ENCODE measurements at regions not wholly inside any gene's neighbourhood (a gene's known extent, or its start where the extent isn't known, plus 50 kb on each side); places are given as distances from the start of the nearest gene placed in this dataset.

DNA sequence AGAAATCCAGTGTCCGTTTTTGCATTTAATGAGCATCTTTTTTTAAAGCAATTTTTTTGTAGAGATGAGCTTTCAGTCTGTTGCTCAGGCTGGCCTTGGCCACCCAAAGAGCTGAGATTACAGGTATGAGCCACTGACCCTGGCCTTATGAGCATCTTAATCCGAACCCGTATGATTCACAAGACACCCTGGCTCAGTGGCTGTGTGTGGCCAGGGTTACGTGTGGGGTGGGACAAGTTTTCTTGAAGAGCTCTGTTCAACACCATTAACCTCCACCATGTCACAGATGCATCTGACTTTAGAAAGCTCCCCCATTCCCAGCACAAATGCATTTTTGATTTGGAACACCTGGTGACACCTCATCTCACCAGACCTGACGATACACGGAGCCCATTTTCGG, 166.5 kb upstream of the PITRM1 start:
- TF ChIP-seq CTCF (IDR thresholded peaks at IDR 0.05) (no peak), EP300 (IDR thresholded peaks at IDR 0.05; ENCODE audit: borderline replicate concordance in 1 of 2, low read depth in 1 of 2, low read length in 1 of 2) (no peak), RAD21 (IDR thresholded peaks at IDR 0.05; ENCODE audit: low read length) (no peak), FOXM1 (IDR thresholded peaks at IDR 0.05; ENCODE audit: low read depth) (no peak), TAF1 (IDR thresholded peaks at IDR 0.05; ENCODE audit: borderline replicate concordance, low read depth, low read length) (no peak), MEF2A (IDR thresholded peaks at IDR 0.05; ENCODE audit: borderline replicate concordance, low read depth) (no peak), MXI1 (IDR thresholded peaks at IDR 0.05; ENCODE audit: low read depth, low read length) (no peak), GABPA (IDR thresholded peaks at IDR 0.05; ENCODE audit: low read depth) (no peak), NRF1 (IDR thresholded peaks at IDR 0.05; ENCODE audit: low read depth, low read length) (no peak)
- TF ChIP-seq, protein P1, sequence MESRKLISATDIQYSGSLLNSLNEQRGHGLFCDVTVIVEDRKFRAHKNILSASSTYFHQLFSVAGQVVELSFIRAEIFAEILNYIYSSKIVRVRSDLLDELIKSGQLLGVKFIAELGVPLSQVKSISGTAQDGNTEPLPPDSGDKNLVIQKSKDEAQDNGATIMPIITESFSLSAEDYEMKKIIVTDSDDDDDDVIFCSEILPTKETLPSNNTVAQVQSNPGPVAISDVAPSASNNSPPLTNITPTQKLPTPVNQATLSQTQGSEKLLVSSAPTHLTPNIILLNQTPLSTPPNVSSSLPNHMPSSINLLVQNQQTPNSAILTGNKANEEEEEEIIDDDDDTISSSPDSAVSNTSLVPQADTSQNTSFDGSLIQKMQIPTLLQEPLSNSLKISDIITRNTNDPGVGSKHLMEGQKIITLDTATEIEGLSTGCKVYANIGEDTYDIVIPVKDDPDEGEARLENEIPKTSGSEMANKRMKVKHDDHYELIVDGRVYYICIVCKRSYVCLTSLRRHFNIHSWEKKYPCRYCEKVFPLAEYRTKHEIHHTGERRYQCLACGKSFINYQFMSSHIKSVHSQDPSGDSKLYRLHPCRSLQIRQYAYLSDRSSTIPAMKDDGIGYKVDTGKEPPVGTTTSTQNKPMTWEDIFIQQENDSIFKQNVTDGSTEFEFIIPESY (IDR thresholded peaks at IDR 0.05; ENCODE audit: borderline replicate concordance, low read depth): no peak
- TF ChIP-seq, protein P2, sequence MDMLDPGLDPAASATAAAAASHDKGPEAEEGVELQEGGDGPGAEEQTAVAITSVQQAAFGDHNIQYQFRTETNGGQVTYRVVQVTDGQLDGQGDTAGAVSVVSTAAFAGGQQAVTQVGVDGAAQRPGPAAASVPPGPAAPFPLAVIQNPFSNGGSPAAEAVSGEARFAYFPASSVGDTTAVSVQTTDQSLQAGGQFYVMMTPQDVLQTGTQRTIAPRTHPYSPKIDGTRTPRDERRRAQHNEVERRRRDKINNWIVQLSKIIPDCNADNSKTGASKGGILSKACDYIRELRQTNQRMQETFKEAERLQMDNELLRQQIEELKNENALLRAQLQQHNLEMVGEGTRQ (IDR thresholded peaks at IDR 0.05; ENCODE audit: borderline replicate concordance, low read depth, low read length): no peak
- TF ChIP-seq, protein P3, sequence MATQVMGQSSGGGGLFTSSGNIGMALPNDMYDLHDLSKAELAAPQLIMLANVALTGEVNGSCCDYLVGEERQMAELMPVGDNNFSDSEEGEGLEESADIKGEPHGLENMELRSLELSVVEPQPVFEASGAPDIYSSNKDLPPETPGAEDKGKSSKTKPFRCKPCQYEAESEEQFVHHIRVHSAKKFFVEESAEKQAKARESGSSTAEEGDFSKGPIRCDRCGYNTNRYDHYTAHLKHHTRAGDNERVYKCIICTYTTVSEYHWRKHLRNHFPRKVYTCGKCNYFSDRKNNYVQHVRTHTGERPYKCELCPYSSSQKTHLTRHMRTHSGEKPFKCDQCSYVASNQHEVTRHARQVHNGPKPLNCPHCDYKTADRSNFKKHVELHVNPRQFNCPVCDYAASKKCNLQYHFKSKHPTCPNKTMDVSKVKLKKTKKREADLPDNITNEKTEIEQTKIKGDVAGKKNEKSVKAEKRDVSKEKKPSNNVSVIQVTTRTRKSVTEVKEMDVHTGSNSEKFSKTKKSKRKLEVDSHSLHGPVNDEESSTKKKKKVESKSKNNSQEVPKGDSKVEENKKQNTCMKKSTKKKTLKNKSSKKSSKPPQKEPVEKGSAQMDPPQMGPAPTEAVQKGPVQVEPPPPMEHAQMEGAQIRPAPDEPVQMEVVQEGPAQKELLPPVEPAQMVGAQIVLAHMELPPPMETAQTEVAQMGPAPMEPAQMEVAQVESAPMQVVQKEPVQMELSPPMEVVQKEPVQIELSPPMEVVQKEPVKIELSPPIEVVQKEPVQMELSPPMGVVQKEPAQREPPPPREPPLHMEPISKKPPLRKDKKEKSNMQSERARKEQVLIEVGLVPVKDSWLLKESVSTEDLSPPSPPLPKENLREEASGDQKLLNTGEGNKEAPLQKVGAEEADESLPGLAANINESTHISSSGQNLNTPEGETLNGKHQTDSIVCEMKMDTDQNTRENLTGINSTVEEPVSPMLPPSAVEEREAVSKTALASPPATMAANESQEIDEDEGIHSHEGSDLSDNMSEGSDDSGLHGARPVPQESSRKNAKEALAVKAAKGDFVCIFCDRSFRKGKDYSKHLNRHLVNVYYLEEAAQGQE (IDR thresholded peaks at IDR 0.05; ENCODE audit: low read depth, low read length): no peak

Measured in SK-N-SH (cell line).